Mesothelial cell of epicardium (in vitro differentiated cells): ENCODE measurements at regions not wholly inside any gene's neighbourhood (a gene's known extent, or its start where the extent isn't known, plus 50 kb on each side); places are given as distances from the start of the nearest gene placed in this dataset.

Source experiments
- DNase-seq, 2 experiments: peaks; one replicate each; pipeline ENCODE4 v3.0.0; 2021; ENCODE audit warnings: low spot score in 2 of 2; ENCODE audit not compliant: unreplicated experiment in 2 of 2
- H3K27ac Mint-ChIP-seq: 2 replicates; pipeline ENCODE4 v1.8.0; 2021; ENCODE audit warnings: mixed read lengths
- H3K27me3 Mint-ChIP-seq: 2 replicates; pipeline ENCODE4 v1.8.0; 2021; ENCODE audit warnings: low read depth, mixed read lengths
- H3K36me3 Mint-ChIP-seq: 2 replicates; pipeline ENCODE4 v1.8.0; 2021; ENCODE audit warnings: mixed read lengths
- H3K4me1 Mint-ChIP-seq: 2 replicates; pipeline ENCODE4 v1.8.0; 2021; ENCODE audit warnings: mixed read lengths
- H3K4me3 Mint-ChIP-seq: 2 replicates; pipeline ENCODE4 v1.8.0; 2021; ENCODE audit warnings: mild to moderate bottlenecking, moderate library complexity, mixed read lengths
- H3K9me3 Mint-ChIP-seq: 2 replicates; pipeline ENCODE4 v1.8.0; 2021; ENCODE audit warnings: mixed read lengths
- TF ChIP-seq, protein P1 (sequence below): fragments of 200-600 bp; sonication (generic); IDR thresholded peaks from one replicate; pipeline ENCODE4 v1.5.0; 2021; ENCODE audit warnings: antibody characterized with exemption; ENCODE audit not compliant: unreplicated experiment

DNA sequence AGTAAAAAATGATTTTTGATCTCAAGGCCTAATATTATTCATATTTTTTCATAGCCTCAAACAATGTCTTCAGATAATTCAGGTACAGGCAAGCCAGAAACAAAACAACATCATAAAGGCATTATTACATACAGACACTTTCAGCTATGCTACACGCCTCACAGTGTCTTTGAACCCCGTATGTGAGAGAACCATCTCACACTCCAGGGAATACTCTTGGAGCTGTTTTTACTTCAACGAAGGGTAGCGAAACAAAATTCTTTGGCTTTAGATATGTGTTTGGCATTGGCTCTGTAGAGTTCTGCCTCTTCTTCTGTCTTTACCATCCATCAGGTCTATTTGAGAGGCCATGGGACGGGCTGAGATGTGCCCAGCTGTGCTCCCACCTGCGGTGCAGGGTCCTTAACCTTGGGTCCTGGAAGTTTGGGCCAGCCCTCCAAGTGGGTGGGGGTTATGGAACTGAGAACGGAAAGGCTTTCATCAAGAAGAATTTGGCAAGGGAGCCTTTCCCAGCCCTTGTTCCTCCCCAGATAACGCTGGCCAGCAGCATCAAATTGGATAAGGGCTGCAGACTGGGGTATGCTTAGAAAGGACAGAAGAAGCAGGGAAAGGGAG, 276.9 kb downstream of the TCF7L2 start:
- no peaks in the 10 kb centered on the region for H3K9me3 Mint-ChIP-seq
- DNase-seq = no peak
- H3K27me3 Mint-ChIP-seq = peaks cover 8% of the 10 kb centered on the region
- TF ChIP-seq, protein P1, sequence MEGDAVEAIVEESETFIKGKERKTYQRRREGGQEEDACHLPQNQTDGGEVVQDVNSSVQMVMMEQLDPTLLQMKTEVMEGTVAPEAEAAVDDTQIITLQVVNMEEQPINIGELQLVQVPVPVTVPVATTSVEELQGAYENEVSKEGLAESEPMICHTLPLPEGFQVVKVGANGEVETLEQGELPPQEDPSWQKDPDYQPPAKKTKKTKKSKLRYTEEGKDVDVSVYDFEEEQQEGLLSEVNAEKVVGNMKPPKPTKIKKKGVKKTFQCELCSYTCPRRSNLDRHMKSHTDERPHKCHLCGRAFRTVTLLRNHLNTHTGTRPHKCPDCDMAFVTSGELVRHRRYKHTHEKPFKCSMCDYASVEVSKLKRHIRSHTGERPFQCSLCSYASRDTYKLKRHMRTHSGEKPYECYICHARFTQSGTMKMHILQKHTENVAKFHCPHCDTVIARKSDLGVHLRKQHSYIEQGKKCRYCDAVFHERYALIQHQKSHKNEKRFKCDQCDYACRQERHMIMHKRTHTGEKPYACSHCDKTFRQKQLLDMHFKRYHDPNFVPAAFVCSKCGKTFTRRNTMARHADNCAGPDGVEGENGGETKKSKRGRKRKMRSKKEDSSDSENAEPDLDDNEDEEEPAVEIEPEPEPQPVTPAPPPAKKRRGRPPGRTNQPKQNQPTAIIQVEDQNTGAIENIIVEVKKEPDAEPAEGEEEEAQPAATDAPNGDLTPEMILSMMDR = no peak
- peaks cover 10% of the 10 kb centered on the region for H3K4me1 Mint-ChIP-seq
- H3K27ac Mint-ChIP-seq = no peak overlapping the region
- no peaks in the 10 kb centered on the region for H3K36me3 Mint-ChIP-seq
- no peak overlapping the region for H3K4me3 Mint-ChIP-seq

DNA sequence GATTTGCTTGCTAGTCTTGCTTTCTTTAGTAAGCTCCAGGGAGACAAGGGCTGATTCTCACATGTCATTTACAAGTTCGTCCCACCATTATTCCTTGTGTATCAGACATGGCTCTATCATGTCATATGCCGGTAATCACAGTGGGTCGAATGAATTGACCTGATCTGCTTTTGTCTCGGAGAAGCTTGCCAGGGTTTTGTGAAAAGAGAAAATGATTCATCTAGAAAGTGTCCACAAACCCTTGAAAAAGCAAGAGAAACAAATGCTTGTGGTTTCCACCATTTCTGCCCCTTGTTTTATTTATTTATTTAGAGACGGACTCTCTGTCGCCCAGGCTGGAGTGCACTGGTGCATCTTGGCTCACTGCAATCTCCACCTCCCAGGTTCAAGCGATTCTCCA, 278.5 kb downstream of the TCF7L2 start:
- Mint-ChIP-seq H3K9me3 (no peaks in the 10 kb centered on the region), H3K4me1 (peaks cover 6% of the 10 kb centered on the region), H3K4me3 (no peak overlapping the region), H3K36me3 (no peaks in the 10 kb centered on the region), H3K27me3 (peaks cover 3% of the 10 kb centered on the region), H3K27ac (no peak overlapping the region)
- no peak for DNase-seq
- TF ChIP-seq, protein P1 = no peak

DNA sequence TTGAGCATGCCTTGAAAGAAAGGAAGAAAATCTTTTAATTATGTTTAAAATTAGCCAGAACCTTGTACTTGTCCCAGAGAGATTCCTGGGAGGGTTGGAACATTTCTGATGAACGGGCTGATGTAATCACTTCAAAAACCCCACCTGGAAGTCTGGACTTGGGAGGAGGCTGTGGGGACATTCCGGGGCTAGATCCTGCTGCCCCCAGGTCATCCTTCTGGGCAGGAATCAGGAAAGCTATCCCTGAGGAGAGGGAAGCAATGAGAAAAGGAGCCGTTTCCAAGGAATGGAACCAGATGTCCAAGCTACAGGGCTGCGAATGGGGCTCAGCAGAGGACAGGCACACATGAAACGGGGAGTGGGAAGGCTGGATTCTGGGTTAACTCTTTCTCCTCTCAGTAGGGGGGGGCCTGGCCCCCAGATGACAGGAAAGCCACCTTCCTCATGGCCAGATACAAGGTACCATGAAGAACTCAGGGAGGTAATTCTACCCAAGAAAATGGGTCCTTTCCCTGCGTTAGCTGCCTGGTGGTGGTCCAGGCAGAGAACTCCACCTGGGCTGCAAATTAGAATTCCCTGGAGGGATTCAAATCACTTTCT, 280.1 kb downstream of the TCF7L2 start:
- peaks cover 3% of the 10 kb centered on the region for H3K27me3 Mint-ChIP-seq
- H3K4me3 Mint-ChIP-seq = no peak overlapping the region
- TF ChIP-seq, protein P1 = no peak
- DNase-seq = no peak
- H3K27ac Mint-ChIP-seq = no peak overlapping the region
- H3K9me3 Mint-ChIP-seq = no peaks in the 10 kb centered on the region
- H3K4me1 Mint-ChIP-seq = peaks cover 6% of the 10 kb centered on the region
- no peaks in the 10 kb centered on the region for H3K36me3 Mint-ChIP-seq

DNA sequence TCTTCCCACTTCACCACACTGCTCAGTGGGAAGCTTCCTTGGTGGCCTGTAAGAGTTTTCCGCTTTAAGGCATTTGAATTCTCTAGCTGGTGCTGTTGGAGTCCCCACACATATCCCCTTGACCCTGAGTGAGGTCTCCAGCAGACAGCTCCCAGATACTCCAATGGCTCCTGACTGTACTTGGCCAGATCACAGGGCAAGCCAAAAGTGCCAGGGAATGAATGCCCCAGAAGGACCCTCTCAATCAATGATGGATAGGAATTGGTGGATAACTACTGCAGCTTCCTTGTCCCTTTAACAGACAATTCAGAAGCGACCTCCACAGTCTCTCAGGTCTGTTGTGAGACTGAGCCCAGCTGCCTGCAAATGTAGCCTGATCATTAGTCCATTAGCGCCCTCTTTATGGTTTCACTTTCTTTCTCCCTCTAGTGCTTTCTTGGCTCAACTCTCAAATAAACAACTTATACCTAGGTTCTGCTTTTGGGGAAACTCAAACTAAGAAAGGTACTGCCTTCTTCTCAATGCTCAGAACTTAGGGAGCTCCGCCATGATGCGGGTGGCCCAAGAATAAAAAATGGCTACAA, 283.0 kb downstream of the TCF7L2 start:
- TF ChIP-seq, protein P1 = no peak
- Mint-ChIP-seq H3K36me3 (no peaks in the 10 kb centered on the region), H3K27ac (no peak overlapping the region), H3K4me1 (peaks cover 6% of the 10 kb centered on the region), H3K27me3 (peaks cover 3% of the 10 kb centered on the region), H3K4me3 (no peak overlapping the region), H3K9me3 (no peaks in the 10 kb centered on the region)
- no peak for DNase-seq

DNA sequence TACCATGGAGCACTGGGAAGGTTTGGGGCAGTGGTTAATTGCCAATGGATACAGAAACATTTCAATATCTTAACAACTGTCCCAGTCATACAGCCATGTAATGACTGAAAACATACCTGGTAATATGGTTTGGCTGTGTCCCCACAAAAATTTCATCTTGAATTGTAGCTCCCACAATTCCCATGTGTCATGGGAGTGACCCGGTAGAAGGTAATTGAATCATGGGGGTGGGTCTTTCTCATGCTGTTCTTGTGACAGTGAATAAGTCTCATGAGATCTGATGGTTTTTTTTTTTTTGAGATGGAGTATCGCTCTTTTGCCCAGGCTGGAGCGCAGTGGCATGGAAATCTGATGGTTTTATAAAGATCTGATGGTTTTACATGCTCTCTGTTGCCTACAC, 284.4 kb downstream of the TCF7L2 start:
- H3K4me3 Mint-ChIP-seq = no peak overlapping the region
- H3K27ac Mint-ChIP-seq = no peak overlapping the region
- DNase-seq = no peak
- H3K4me1 Mint-ChIP-seq = peaks cover 6% of the 10 kb centered on the region
- peaks cover 5% of the 10 kb centered on the region for H3K9me3 Mint-ChIP-seq
- TF ChIP-seq, protein P1 = no peak
- H3K27me3 Mint-ChIP-seq = peaks cover 3% of the 10 kb centered on the region
- no peaks in the 10 kb centered on the region for H3K36me3 Mint-ChIP-seq
